ENCODE measurements at regions not wholly inside any gene's neighbourhood (a gene's known extent, or its start where the extent isn't known, plus 50 kb on each side); places are given as distances from the start of the nearest gene placed in this dataset.
"Not testable (repeated sequence)": the region's sequence is repeated elsewhere in the genome, so short reads cannot be mapped to it uniquely, and the experiment has no call there.

DNA sequence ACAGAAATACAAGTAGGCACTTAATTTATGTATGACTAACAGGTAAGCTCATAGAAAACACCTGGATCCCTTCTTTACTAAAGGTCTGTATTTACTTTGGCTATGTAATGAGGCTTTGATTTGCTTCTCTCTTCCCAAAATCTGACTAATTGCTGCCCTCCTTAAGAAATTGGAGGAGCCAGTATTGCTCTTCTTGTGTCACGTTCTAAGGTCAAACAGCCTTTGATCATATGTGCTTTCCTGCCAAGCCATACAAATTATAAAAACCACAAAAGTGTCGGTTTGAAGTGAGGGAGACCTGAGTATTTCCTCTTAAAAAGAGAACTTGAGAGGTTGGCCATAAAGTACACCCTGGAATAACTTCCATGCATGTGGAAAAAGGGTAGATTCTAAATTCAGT, 112.1 kb upstream of the MB21D2 start:
- DNase-seq (ENCODE audit: insufficient read length, low spot score) (no peak), FAIRE-seq (no peak)
- no peak for TF ChIP-seq POLR2A (IDR thresholded peaks at IDR 0.05; ENCODE audit: low read depth, low read length)

GRCh38 chr3:193030276-193030675, 112.6 kb upstream of the MB21D2 start:
- peak; percentile 89 for FAIRE-seq
- no peak for TF ChIP-seq POLR2A (IDR thresholded peaks at IDR 0.05; ENCODE audit: low read depth, low read length)
- DNase-seq (ENCODE audit: insufficient read length, low spot score), result no peak

- no peak for TF ChIP-seq POLR2A (IDR thresholded peaks at IDR 0.05; ENCODE audit: low read depth, low read length)
- DNase-seq (ENCODE audit: insufficient read length, low spot score), result no peak
- FAIRE-seq, result no peak
Observed at GRCh38 chr3:193031911-193032310, 114.3 kb upstream of the MB21D2 start.

DNA sequence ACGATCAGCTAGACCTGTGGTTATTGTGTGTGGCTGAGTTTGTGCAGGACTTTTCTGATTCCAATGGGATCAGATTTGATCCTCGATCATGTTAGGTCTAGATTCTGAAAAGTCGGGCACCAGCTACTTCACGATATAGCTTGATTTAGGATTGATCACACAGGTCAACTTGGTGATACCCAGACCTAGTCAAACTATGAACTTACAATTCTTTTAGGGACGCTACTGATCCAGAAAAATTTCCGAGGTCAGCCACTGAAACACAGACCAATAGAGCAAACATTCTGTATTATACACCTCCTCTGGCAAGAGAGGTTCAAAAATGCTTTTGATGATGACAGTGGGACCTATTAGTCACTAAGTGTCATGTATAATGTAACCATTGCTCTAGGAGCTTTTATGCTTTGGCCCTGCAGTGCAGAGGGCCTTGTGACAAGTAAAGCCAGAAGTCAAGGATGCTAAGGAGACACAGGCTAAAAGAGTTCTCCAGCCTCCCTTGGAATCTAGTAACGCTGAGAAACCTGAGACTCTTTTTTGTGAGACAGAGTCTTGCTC, 115.6 kb upstream of the MB21D2 start:
- peak; percentile 23 for FAIRE-seq
- TF ChIP-seq POLR2A (IDR thresholded peaks at IDR 0.05; ENCODE audit: low read depth, low read length), result no peak
- DNase-seq (ENCODE audit: insufficient read length, low spot score), result no peak

DNA sequence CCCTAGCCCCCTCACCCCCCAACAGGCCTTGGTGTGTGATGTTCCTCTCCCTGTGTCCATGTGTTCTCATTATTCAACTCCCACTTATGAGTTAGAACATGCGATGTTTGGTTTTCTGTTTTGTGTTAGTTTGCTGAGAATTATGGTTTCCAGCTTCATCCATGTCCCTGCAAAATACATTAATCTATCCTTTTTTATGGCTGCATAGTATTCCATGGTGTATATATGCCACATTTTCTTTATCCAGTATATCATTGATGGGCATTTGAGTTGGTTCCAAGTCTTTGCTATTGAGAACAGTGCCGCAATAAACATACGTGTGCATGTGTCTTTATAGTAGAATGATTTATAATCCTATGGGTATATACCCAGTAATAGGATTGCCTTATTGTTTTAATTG, 120.2 kb upstream of the MB21D2 start:
- FAIRE-seq; DNase-seq (ENCODE audit: insufficient read length, low spot score): not testable (repeated sequence)

- FAIRE-seq (no peak), DNase-seq (ENCODE audit: insufficient read length, low spot score) (no peak)
- TF ChIP-seq POLR2A (IDR thresholded peaks at IDR 0.05; ENCODE audit: low read depth, low read length), result no peak
Observed at GRCh38 chr3:193039058-193039457, 121.4 kb upstream of the MB21D2 start.

DNA sequence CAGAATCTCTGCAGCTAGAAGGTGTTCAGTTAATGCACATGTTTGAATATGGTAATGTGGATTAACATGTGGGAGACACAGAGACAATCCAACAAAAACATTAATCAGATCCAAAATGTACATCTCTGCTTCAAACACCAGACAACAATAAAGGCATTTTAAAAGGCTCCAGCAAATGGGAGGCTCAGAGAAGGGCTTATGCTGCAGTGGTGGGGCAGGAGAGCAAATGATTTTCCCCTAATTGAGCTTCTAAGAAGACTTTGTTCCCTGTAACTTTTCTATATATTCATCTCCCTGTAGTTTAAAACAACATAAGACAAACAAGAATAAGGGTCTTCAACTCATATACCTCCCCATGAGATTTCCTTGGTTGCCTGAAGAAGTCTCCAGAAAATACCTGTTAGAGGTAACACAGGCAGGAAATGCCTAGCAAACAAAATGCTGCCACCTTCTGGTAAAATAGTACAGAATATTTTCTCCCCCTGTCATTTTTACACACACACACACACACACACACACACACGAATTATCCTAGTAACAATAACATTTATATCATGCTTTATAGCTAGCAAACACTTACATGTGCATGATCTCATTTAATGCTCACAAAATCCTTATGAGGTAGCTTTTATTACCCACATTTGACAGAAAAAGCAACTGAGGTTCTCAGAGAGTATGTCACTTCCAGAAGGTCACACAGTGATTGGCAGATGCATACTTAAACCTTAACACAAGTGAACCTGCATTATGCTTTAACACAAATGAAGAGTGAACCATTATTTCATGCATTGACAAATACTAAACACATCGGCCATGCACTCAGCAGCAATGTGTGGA, 123.4 kb upstream of the MB21D2 start:
- peak; percentile 93 for FAIRE-seq
- no peak for TF ChIP-seq POLR2A (IDR thresholded peaks at IDR 0.05; ENCODE audit: low read depth, low read length)
- DNase-seq (ENCODE audit: insufficient read length, low spot score), result no peak

DNA sequence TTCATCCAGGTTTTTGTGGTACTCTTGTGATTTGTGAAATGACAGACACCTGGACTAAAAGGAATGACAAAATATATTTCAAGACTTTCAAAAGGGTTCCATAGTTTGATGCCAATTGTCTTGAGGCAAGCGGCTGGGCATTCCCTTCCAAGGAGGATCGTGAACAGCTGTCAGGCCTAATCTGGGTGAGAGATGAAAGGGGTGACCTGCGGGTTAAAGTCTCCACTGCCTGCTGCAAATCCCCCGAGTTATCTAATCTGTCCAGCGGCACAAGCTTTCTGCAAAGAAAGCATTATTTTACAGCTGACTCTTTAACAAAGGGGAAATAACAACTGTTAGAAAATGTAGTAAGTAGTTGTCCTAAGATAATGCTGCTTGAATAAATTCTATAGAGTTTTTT, 128.7 kb upstream of the MB21D2 start:
- DNase-seq (ENCODE audit: insufficient read length, low spot score), result no peak
- FAIRE-seq, result no peak
- TF ChIP-seq POLR2A (IDR thresholded peaks at IDR 0.05; ENCODE audit: low read depth, low read length), result no peak

DNA sequence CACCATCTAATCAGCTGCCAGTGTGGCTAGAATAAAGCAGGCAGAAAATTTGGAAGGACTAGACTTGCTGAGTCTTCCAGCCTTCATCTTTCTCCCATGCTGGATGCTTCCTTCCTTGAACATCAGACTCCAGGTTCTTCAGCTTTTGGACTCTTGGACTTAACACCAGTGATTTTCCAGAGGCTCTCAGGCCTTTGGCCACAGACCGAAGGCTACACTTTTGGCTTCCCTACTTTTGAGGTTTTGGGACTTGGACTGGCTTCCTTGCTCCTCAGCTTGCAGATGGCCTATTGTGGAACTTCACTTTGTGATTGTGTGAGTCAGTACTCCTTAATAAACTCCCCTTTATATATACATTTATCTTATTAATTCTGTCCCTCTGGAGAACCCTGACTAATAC, 129.8 kb upstream of the MB21D2 start:
- DNase-seq (ENCODE audit: insufficient read length, low spot score); FAIRE-seq: not testable (repeated sequence)

DNA sequence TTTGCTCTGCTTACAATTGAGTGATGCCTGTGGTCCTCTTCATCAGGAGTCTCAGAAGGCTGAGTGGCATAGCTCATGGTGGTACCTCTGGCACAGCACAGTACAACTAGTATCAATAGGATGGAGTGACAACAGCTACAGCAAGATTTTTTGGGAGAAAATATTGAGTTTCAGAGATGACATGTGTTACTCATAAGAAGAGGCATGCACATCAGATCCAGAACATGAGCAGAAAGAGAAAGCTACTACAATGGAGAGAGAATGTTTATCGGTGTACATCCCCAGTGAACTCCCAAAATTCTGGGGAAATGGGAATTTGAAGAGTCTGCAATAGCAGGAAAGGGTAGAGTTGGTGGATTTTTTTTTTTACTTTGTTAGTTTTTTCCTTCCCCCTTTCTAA, 130.5 kb upstream of the MB21D2 start:
- no peak for FAIRE-seq
- no peak for DNase-seq (ENCODE audit: insufficient read length, low spot score)
- TF ChIP-seq POLR2A (IDR thresholded peaks at IDR 0.05; ENCODE audit: low read depth, low read length), result no peak

DNA sequence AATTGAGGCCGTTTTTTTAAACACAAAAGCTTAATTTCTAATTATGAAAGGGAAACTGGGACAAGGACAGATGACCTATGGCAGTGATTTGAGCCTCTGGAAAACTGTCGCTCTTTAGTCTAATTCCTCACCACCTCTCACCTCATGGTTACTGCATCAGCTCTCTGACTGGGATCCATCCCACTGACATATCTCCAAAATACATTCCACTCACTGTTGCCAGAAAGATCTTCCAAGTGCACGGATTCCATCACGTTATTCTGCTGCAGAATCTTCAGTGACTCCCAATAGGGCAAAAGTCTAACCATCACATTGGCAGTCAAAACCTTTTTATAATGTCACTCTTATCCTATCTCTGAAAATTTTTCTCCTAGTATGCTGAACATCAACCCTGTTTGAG, 132.3 kb upstream of the MB21D2 start:
- FAIRE-seq (no peak), DNase-seq (ENCODE audit: insufficient read length, low spot score) (no peak)
- no peak for TF ChIP-seq POLR2A (IDR thresholded peaks at IDR 0.05; ENCODE audit: low read depth, low read length)

DNA sequence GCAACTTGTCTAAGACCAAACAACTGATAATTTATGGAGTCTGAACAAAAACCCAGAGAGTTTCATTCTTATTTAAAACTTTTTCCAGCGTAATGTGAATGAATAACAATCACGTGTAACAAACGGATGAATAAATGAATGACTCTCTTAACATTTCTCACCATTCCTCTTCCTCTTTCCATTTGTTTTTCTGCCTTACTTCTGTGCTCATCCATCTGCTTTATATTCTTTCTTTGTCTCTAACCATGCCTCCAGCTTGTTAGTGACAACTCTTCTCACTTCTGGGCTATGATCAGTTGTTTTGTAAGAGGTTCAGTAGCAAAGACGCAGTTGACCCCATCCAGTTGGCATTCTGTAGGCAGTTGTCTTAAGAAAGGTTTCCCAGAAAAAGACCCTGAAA, 133.7 kb upstream of the MB21D2 start:
- FAIRE-seq (no peak), DNase-seq (ENCODE audit: insufficient read length, low spot score) (no peak)
- no peak for TF ChIP-seq POLR2A (IDR thresholded peaks at IDR 0.05; ENCODE audit: low read depth, low read length)

- DNase-seq (ENCODE audit: insufficient read length, low spot score), result no peak
- no peak for TF ChIP-seq POLR2A (IDR thresholded peaks at IDR 0.05; ENCODE audit: low read depth, low read length)
- no peak for FAIRE-seq
Observed at GRCh38 chr3:193052354-193053045, 134.8 kb upstream of the MB21D2 start.

- DNase-seq (ENCODE audit: insufficient read length, low spot score) (no peak), FAIRE-seq (no peak)
- TF ChIP-seq POLR2A (IDR thresholded peaks at IDR 0.05; ENCODE audit: low read depth, low read length), result no peak
Observed at GRCh38 chr3:193053046-193053435, 135.4 kb upstream of the MB21D2 start.

DNA sequence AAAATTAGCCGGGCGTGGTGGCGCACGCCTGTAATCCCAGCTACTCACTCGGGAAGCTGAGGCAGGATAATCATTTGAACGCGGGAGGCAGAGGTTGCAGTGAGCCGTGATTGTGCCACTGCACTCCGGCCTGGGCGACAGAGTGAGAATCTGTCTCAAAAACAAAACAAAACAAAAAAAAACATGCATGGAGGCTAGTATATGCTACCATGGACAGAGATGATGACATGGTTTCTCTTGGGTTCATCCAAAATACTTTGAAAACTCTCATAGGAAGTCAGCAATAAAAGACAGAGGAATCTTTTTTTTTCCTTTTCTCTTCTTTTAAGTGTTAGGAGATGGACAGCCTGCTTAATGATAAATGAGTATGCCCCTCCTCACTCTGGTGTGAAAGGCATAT, 137.7 kb upstream of the MB21D2 start:
- TF ChIP-seq POLR2A (IDR thresholded peaks at IDR 0.05; ENCODE audit: low read depth, low read length), result no peak
- FAIRE-seq (no peak), DNase-seq (ENCODE audit: insufficient read length, low spot score) (no peak)

All from H54 (cell line).